ENCODE measurements at regions not wholly inside any gene's neighbourhood (a gene's known extent, or its start where the extent isn't known, plus 50 kb on each side); places are given as distances from the start of the nearest gene placed in this dataset.
"Not testable (repeated sequence)": the region's sequence is repeated elsewhere in the genome, so short reads cannot be mapped to it uniquely, and the experiment has no call there.

- DNase-seq (ENCODE audit: low spot score) = no peak
Observed at GRCh38 chr5:67983251-67984110, 232.1 kb upstream of the PIK3R1 start.

- DNase-seq (ENCODE audit: low spot score) = not testable (repeated sequence)
Observed at GRCh38 chr5:67982160-67982559, 233.4 kb upstream of the PIK3R1 start.

GRCh38 chr5:67978171-67978570, 237.4 kb upstream of the PIK3R1 start:
- no peak for DNase-seq (ENCODE audit: low spot score)

GRCh38 chr5:67976891-67977601, 238.5 kb upstream of the PIK3R1 start:
- no peak for DNase-seq (ENCODE audit: low spot score)

GRCh38 chr5:67976181-67976580, 239.4 kb upstream of the PIK3R1 start:
- no peak for DNase-seq (ENCODE audit: low spot score)

- DNase-seq (ENCODE audit: low spot score) = no peak
Observed at GRCh38 chr5:67974471-67974870, 241.1 kb upstream of the PIK3R1 start.

GRCh38 chr5:67974054-67974453, 241.5 kb upstream of the PIK3R1 start:
- no peak for DNase-seq (ENCODE audit: low spot score)

- DNase-seq (ENCODE audit: low spot score) = no peak
Observed at GRCh38 chr5:67971971-67972821, 243.4 kb upstream of the PIK3R1 start.

GRCh38 chr5:67971223-67971830, 244.2 kb upstream of the PIK3R1 start:
- DNase-seq (ENCODE audit: low spot score) = no peak

GRCh38 chr5:67969631-67970030, 245.9 kb upstream of the PIK3R1 start:
- no peak for DNase-seq (ENCODE audit: low spot score)

- DNase-seq (ENCODE audit: low spot score) = no peak
Observed at GRCh38 chr5:67969176-67969575, 246.4 kb upstream of the PIK3R1 start.

- peak; percentile 10 for DNase-seq (ENCODE audit: low spot score)
Observed at GRCh38 chr5:67966712-67967111, 248.8 kb upstream of the PIK3R1 start.

- no peak for DNase-seq (ENCODE audit: low spot score)
Observed at GRCh38 chr5:67964619-67965018, 250.9 kb upstream of the PIK3R1 start.

- no peak for DNase-seq (ENCODE audit: low spot score)
Observed at GRCh38 chr5:67963789-67964519, 251.6 kb upstream of the PIK3R1 start.

- DNase-seq (ENCODE audit: low spot score) = no peak
Observed at GRCh38 chr5:67960939-67961338, 254.6 kb upstream of the PIK3R1 start.

GRCh38 chr5:67957374-67957773, 258.2 kb upstream of the PIK3R1 start:
- no peak for DNase-seq (ENCODE audit: low spot score)

GRCh38 chr5:67954351-67954750, 261.2 kb upstream of the PIK3R1 start:
- no peak for DNase-seq (ENCODE audit: low spot score)

GRCh38 chr5:67942421-67942820, 273.1 kb upstream of the PIK3R1 start:
- DNase-seq (ENCODE audit: low spot score) = no peak

GRCh38 chr5:67941614-67942401, 273.7 kb upstream of the PIK3R1 start:
- no peak for DNase-seq (ENCODE audit: low spot score)

- DNase-seq (ENCODE audit: low spot score) = no peak
Observed at GRCh38 chr5:67935908-67936566, 279.5 kb upstream of the PIK3R1 start.
